ENCODE measurements at regions not wholly inside any gene's neighbourhood (a gene's known extent, or its start where the extent isn't known, plus 50 kb on each side); places are given as distances from the start of the nearest gene placed in this dataset.

- DNase-seq (ENCODE audit: low read depth), result no peak
Observed at GRCh38 chr5:90193185-90193822, 216.3 kb downstream of the CETN3 start.

GRCh38 chr5:90191352-90192045, 218.1 kb downstream of the CETN3 start:
- DNase-seq (ENCODE audit: low read depth), result no peak

GRCh38 chr5:90185897-90186468, 223.6 kb downstream of the CETN3 start:
- DNase-seq (ENCODE audit: low read depth), result no peak

GRCh38 chr5:90184764-90185163, 224.8 kb downstream of the CETN3 start:
- DNase-seq (ENCODE audit: low read depth), result no peak

GRCh38 chr5:90182726-90183125, 226.8 kb downstream of the CETN3 start:
- DNase-seq (ENCODE audit: low read depth), result no peak

GRCh38 chr5:90174236-90174635, 235.3 kb downstream of the CETN3 start:
- no peak for DNase-seq (ENCODE audit: low read depth)

- DNase-seq (ENCODE audit: low read depth), result no peak
Observed at GRCh38 chr5:90173299-90174030, 236.1 kb downstream of the CETN3 start.

GRCh38 chr5:90171466-90171865, 238.1 kb downstream of the CETN3 start:
- DNase-seq (ENCODE audit: low read depth), result no peak

GRCh38 chr5:90170261-90170660, 239.3 kb downstream of the CETN3 start:
- no peak for DNase-seq (ENCODE audit: low read depth)

GRCh38 chr5:90169078-90169477, 240.5 kb downstream of the CETN3 start:
- no peak for DNase-seq (ENCODE audit: low read depth)

- DNase-seq (ENCODE audit: low read depth), result no peak
Observed at GRCh38 chr5:90168399-90168798, 241.2 kb downstream of the CETN3 start.

- DNase-seq (ENCODE audit: low read depth), result no peak
Observed at GRCh38 chr5:90166816-90167215, 242.7 kb downstream of the CETN3 start.

GRCh38 chr5:90162324-90162723, 247.2 kb downstream of the CETN3 start:
- no peak for DNase-seq (ENCODE audit: low read depth)

- DNase-seq (ENCODE audit: low read depth), result peak; percentile 61
Observed at GRCh38 chr5:90161414-90161813, 248.1 kb downstream of the CETN3 start.

- no peak for DNase-seq (ENCODE audit: low read depth)
Observed at GRCh38 chr5:90158131-90158530, 251.4 kb downstream of the CETN3 start.

- no peak for DNase-seq (ENCODE audit: low read depth)
Observed at GRCh38 chr5:90153031-90153430, 256.5 kb downstream of the CETN3 start.

- DNase-seq (ENCODE audit: low read depth), result peak; percentile 73
Observed at GRCh38 chr5:90144625-90145327, 264.8 kb downstream of the CETN3 start.

GRCh38 chr5:90142541-90142940, 267.0 kb downstream of the CETN3 start:
- no peak for DNase-seq (ENCODE audit: low read depth)

- no peak for DNase-seq (ENCODE audit: low read depth)
Observed at GRCh38 chr5:90141984-90142383, 267.6 kb downstream of the CETN3 start.

GRCh38 chr5:90136952-90137528, 272.5 kb downstream of the CETN3 start:
- DNase-seq (ENCODE audit: low read depth), result no peak

- DNase-seq (ENCODE audit: low read depth), result no peak
Observed at GRCh38 chr5:90135779-90136378, 273.7 kb downstream of the CETN3 start.

Measured in HT1080 (cell line).